K562 (cell line): ENCODE measurements at regions not wholly inside any gene's neighbourhood (a gene's known extent, or its start where the extent isn't known, plus 50 kb on each side); places are given as distances from the start of the nearest gene placed in this dataset.

Source experiments
- ATAC-seq: fragments of 200-7000 bp; cut with Tn5 transposase; 3 replicates; pipeline ENCODE4 v1.9.1; 2020; ENCODE audit warnings: moderate library complexity
- BruUV-seq: library from RNA; stranded (reverse); fragments of 400-500 nt; replicated peaks from 2 replicates; lab custom pipeline; 2021; lab: Mats Ljungman, UMichigan
- CTCF ChIA-PET: fragments of 300-600 bp; formaldehyde crosslinking; extraction: SDS; loops from one replicate; lab custom pipeline; 2021; ENCODE audit warnings: low intra/inter-chr PET ratio; lab: Yijun Ruan, JAX
- POLR2A ChIA-PET: fragments of 300-600, 350-650 bp; sonication (Branson Sonifier 250); formaldehyde crosslinking; extraction: SDS; loops from one replicate; lab custom pipeline; 2021; ENCODE audit warnings: antibody characterized with exemption, inconsistent platforms; lab: Yijun Ruan, JAX
- DNase-seq, 4 experiments: peaks; one replicate each; pipeline versions ENCODE4 v3.0.0 to v3.0.0-alpha.2; 2011 to 2018; ENCODE audit warnings: low spot score in 3 of 4, mixed read lengths in 3 of 4; ENCODE audit errors: extremely low read depth in 1 of 4
- FAIRE-seq: peaks from 2 replicates; lab custom pipeline; 2011; peaks lifted over from hg19 to GRCh38; lab: Jason Lieb, UNC
- H2AFZ ChIP-seq: 2 replicates; pipeline ENCODE4 v1.6.0; 2011; ENCODE audit warnings: low read depth, low read length, control low read depth, inconsistent platforms
- H3K27ac ChIP-seq: fragments of 200-600 bp; 3 replicates; pipeline ENCODE4 v1.8.0; 2011; ENCODE audit warnings: low read depth, mild to moderate bottlenecking, control low read depth, inconsistent platforms, low read length, moderate library complexity, mixed read lengths; ENCODE audit errors: extremely low read depth
- H3K27me3 ChIP-seq, 2 experiments: fragments of 300-600 bp in 1 of 2; 2 replicates in 1 of 2; 3 replicates in 1 of 2; pipeline versions ENCODE4 v1.6.0 to v1.8.0; 2011; ENCODE audit warnings: inconsistent platforms in 2 of 2, low read length in 2 of 2, mild to moderate bottlenecking in 1 of 2, mixed read lengths in 1 of 2, moderate library complexity in 1 of 2; ENCODE audit not compliant: control insufficient read depth in 2 of 2, insufficient read depth in 2 of 2
- H3K36me3 ChIP-seq: fragments of 300-600 bp; 3 replicates; pipeline ENCODE4 v1.8.0; 2011; ENCODE audit warnings: mild to moderate bottlenecking, low read length, inconsistent platforms; ENCODE audit not compliant: control insufficient read depth, insufficient read depth
- H3K4me1 ChIP-seq, 2 experiments: fragments of 200-600 bp in 1 of 2; replicated peaks in 1 of 2; 2 replicates in 1 of 2; 3 replicates in 1 of 2; pipeline versions ENCODE4 v1.5.1 to v1.8.0; 2011; ENCODE audit warnings: inconsistent platforms in 2 of 2, low read length in 2 of 2, mild to moderate bottlenecking in 1 of 2, mixed read lengths in 1 of 2, moderate library complexity in 1 of 2; ENCODE audit not compliant: control insufficient read depth in 2 of 2, insufficient read depth in 2 of 2
- H3K4me2 ChIP-seq: 2 replicates; pipeline ENCODE4 v1.6.1; 2011; ENCODE audit warnings: low read length, control low read depth, inconsistent platforms, mixed read lengths; ENCODE audit not compliant: insufficient read depth
- H3K4me3 ChIP-seq: fragments of 200-600 bp; sonication (generic), shearing (Covaris generic); 2 replicates; pipeline ENCODE4 v1.5.1; 2016; ENCODE audit warnings: control low read depth, inconsistent platforms
- H3K79me2 ChIP-seq: fragments of 200-600 bp; 3 replicates; pipeline ENCODE4 v1.8.0; 2011; ENCODE audit warnings: low read length, inconsistent platforms; ENCODE audit not compliant: control insufficient read depth, insufficient read depth
- H3K9ac ChIP-seq, 2 experiments: 2 replicates each; pipeline versions ENCODE4 v1.6.0 to v1.6.1; 2011; ENCODE audit warnings: low read depth in 2 of 2, low read length in 2 of 2, control low read depth in 1 of 2, inconsistent platforms in 1 of 2, mild to moderate bottlenecking in 1 of 2, mixed read lengths in 1 of 2; ENCODE audit not compliant: insufficient read depth in 1 of 2
- H3K9me1 ChIP-seq: one replicate; pipeline ENCODE4 v1.6.0; 2011; ENCODE audit warnings: inconsistent platforms, mild to moderate bottlenecking, low read length, moderate library complexity; ENCODE audit not compliant: control insufficient read depth, insufficient read depth
- H3K9me3 ChIP-seq: replicated peaks from 2 replicates; pipeline ENCODE4 v1.5.1; 2011; ENCODE audit warnings: low read depth, low read length, inconsistent platforms; ENCODE audit not compliant: control insufficient read depth, insufficient read depth
- H4K20me1 ChIP-seq: replicated peaks from 2 replicates; pipeline ENCODE4 v1.6.1; 2011; ENCODE audit warnings: low read length, inconsistent platforms, mixed read lengths; ENCODE audit not compliant: control insufficient read depth, insufficient read depth
- ARID1B ChIP-seq: fragments of 450-650 bp; IDR thresholded peaks from 2 replicates; pipeline ENCODE4 v1.6.1; 2016; ENCODE audit warnings: antibody characterized with exemption, mild to moderate bottlenecking, inconsistent platforms
- CTBP1 ChIP-seq: fragments of 450-650 bp; IDR thresholded peaks from 2 replicates; pipeline ENCODE4 v1.6.1; 2016; ENCODE audit warnings: borderline replicate concordance
- E4F1 ChIP-seq: fragments of 250-450 bp; sonication (Bioruptor Pico); IDR thresholded peaks from 2 replicates; pipeline ENCODE4 v1.5.0; 2021; ENCODE audit warnings: mild to moderate bottlenecking, borderline replicate concordance
- ETV1 ChIP-seq: fragments of 450-650 bp; conservative IDR thresholded peaks from 2 replicates; pipeline ENCODE4 v1.6.1; 2016; ENCODE audit warnings: missing genetic modification characterization, control low read depth, low read depth, missing compliant biosample characterization
- HDAC6 ChIP-seq: IDR thresholded peaks from 2 replicates; pipeline ENCODE4 v1.6.1; 2012; ENCODE audit warnings: low read depth, mild to moderate bottlenecking, control low read depth, inconsistent platforms, low read length, moderate library complexity
- MECOM ChIP-seq: fragments of 250-450 bp; sonication (Bioruptor Pico); IDR thresholded peaks from 2 replicates; pipeline ENCODE4 v1.8.0; 2022; ENCODE audit warnings: inconsistent platforms
- MITF ChIP-seq: IDR thresholded peaks from 2 replicates; pipeline ENCODE4 v1.6.1; 2014; ENCODE audit warnings: antibody characterized with exemption
- NFRKB ChIP-seq: fragments of 450-650 bp; IDR thresholded peaks from 2 replicates; pipeline ENCODE4 v1.6.1; 2016; ENCODE audit warnings: low read depth
- RCOR1 ChIP-seq, 2 experiments: IDR thresholded peaks; 2 replicates each; pipeline ENCODE4 v1.6.1; 2012; ENCODE audit warnings: low read depth in 2 of 2, low read length in 2 of 2, borderline replicate concordance in 1 of 2, improper control_type of control experiment in 1 of 2
- ZEB2 ChIP-seq: fragments of 450-650 bp; IDR thresholded peaks from 2 replicates; pipeline ENCODE4 v1.6.1; 2016
- ZNF584 ChIP-seq: fragments of 200-800 bp; sonication (Bioruptor generic); IDR thresholded peaks from 2 replicates; pipeline ENCODE4 v1.6.1; 2016; ENCODE audit warnings: low read depth, mild to moderate bottlenecking, missing genetic modification characterization, missing compliant biosample characterization
- WGBS: fragments of 100-300 bp; shearing (Covaris generic); methylation state at CpG from one replicate; pipeline ENCODE4 v1.1.6; 2016; ENCODE audit warnings: low coverage, mixed read lengths; ENCODE audit not compliant: insufficient coverage; ENCODE audit errors: missing lambda C conversion rate; 5-methylcytosine and 5-hydroxymethylcytosine counted together
- in situ Hi-C: fragments of 300-500 bp; cut with MboI; formaldehyde crosslinking; loops from 4 replicates; pipeline ENCODE4 v1.15.0; 2018; ENCODE audit warnings: inconsistent platforms, mixed read lengths
- intact Hi-C: fragments of 100-400 bp; cut with micrococcal nuclease; formaldehyde crosslinking; loops from 2 replicates; pipeline ENCODE4 v1.14.2; 2022

DNA sequence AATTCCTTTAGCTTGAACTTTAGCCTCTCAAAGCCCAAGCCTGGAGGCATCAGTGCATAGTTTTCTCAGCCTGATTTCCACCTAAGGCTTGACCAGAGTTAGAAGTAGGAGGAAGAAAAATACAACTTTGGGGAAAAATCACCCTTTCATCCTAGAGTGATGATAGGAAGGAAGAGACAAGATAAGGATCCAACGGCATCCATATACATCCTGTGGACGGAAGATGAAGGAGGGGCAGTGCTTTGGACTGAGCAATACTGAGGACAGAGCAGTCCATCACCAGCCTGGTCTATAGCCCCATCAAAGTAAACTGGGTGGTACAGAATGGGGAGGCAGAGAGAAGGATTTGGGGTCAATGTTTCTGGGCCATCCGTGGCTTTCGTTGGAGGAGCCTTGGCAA, 247.9 kb downstream of the FAM76B start:
- TF ChIP-seq NFRKB (0 out of 2 replicates have a peak, but pooled peaks have one; percentile 23), RCOR1 (IDR thresholded peaks at IDR 0.05; ENCODE audit: borderline replicate concordance in 1 of 2, low read depth in 2 of 2, low read length in 2 of 2) (peak in 1 of 2 experiments; percentile 35; a peak in 1 of 4 replicates), CTBP1 (peak; percentile 80), ZEB2 (peak; percentile 22; the same call in 1 of the 2 replicates), MITF (no peak), HDAC6 (no peak), E4F1 (CRISPR knock-in tag) (no peak), ZNF584 (CRISPR knock-in tag) (0 out of 2 replicates have a peak, but pooled peaks have one; percentile 9), ETV1 (tag) (peak; percentile 24; the same call in 1 of the 2 replicates), ARID1B (0 out of 2 replicates have a peak, but pooled peaks have one; percentile 17), MECOM (CRISPR knock-in tag) (peak; percentile 86)
- Histone ChIP-seq H3K4me1 (peaks cover 3 to 49% of the 10 kb centered on the region in 2 experiments; a peak in 3 of 5 replicates), H3K36me3 (no peaks in the 10 kb centered on the region), H3K9me1 (no peaks in the 10 kb centered on the region), H2AFZ (peak overlapping the region; percentile 20; the same call in 1 of the 2 replicates), H3K9me3 (no peaks in the 10 kb centered on the region), H3K4me2 (peak overlapping the region; percentile 79; the same call in 1 of the 2 replicates), H3K27me3 (no peaks in the 10 kb centered on the region), H3K4me3 (no peak overlapping the region), H3K27ac (peak overlapping the region; percentile 85; the same call in 1 of the 3 replicates), H3K9ac (no peak overlapping the region), H3K79me2 (no peaks in the 10 kb centered on the region), H4K20me1 (no peaks in the 10 kb centered on the region)
- BruUV-seq, result no TSS peak
- DNase-seq, result no peak
- ChIA-PET CTCF (no interaction called here), POLR2A (interaction anchor here (0.6 to 1.8 kb wide), 3 partner anchors 25 to 227 kb away, joined by 3 to 8 read pairs (median 4); no protein-coding TSS in a partner anchor)
- in situ Hi-C loops, result no loop called here
- WGBS, result 39% methylated on average over 4 of the region's 4 CpGs
- intact Hi-C loops, result loop anchor here (5.0 to 10.0 kb wide), 2 partner anchors 163 to 221 kb away; no protein-coding TSS in a partner anchor
- FAIRE-seq, result no peak
- ATAC-seq, result no peak
